HG03354 (cell line): ENCODE measurements at regions not wholly inside any gene's neighbourhood (a gene's known extent, or its start where the extent isn't known, plus 50 kb on each side); places are given as distances from the start of the nearest gene placed in this dataset.

Source experiments
- ATAC-seq: cut with Tn5 transposase; IDR thresholded peaks from one replicate; pipeline ENCODE4 v1.9.1; 2021; ENCODE audit warnings: mild to moderate bottlenecking; ENCODE audit not compliant: unreplicated experiment, poor library complexity, severe bottlenecking

DNA sequence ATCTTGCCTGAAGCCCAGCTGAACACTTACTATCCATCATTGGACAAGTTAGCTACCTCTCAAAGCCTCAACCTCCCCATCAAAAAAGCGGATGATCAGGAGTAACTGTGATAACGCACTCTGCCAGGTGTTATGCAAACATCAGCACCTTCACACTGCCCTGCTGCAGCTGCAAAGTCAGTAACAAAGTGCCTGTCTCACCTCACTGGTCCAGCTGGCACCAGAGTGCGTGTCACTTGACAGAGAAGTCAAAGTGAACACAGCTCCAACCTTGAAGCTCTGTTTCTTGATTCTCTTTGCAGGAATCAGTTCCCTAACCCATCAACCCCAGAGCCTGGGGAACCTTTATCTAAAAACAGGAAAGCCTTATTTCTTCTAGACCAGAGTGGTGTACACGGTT, 413.6 kb downstream of the CTTN start:
- no peak for ATAC-seq

DNA sequence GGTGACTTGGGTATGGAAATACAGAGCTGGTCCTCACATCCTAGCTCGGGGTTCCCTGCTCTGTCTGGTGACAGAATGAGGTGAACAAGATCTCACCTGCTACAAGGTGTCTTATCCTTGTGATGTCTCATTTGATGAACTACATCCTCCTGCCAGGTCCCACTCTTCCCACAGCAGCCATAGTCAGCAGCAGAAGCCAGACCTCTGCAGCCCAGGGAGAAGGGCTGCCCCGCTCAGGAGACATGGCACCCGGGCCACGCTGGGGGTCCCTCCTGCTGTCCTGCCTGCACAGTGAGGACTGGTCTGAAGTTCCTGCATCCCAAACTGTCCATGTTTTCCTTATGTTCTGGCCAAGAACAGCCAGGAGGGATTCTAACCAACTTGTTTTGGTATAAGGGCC, 414.1 kb downstream of the CTTN start:
- no peak for ATAC-seq

DNA sequence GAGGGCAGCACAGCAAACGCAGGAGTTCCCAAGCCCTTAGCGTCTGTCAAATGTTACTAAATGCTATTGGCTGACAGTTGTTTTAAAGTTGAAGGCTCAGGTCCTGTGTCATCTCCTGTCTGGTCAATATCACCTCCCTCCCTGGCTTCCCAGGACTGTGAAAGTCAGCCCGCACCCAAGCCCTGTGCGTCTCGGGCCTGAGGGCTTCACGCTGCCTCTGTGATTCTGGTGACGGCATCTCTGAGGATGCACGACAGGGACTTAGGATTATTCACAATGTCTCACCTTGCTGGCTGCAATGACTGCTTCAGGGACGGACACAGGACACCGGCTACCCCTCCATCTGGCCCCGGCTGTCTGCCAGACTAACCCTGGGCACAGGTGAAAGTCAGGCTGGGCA, 415.3 kb downstream of the CTTN start:
- ATAC-seq, result no peak

DNA sequence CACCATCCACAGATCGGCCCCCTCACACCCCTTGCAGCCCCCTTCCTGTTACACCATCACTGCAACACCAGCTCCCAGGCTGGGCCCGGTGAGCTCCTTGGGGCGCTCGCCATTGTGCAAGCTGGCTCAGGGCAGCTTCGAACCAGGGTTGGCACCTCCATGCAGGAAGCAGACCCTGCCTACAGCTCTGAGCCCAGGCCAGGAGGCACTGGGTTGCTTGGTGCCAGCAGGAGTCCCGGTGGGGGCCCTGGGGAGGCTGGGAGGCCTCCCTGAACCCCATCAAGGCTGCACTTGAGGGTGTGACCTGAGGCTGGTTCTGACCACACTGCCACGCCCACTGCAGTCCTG, 417.1 kb downstream of the CTTN start:
- ATAC-seq, result no peak

DNA sequence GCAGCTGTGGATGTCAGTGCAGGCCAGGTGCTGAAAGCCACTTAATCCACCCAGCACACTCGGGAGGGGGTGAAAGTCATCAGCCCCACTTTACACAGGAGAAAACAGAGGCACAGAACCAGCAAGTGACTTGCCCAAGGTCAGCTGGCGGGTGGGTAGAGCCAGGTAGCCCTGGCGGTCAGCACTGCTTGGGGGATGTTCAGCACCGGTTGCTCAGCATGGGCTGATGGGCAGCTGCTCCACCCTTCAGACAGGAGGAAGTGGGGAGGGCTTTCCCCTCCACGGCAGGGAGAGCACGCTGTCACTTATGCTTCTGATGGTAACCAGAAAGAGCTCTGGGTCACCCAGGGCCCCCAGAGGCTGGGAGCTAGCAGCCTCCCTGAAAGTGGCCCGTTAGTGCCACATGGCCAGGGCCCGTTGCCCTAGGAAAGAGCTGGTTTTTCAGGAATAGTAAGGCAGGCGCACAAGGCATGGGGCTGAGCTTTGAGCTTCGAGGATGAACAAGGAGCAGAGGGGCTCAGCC, 417.9 kb downstream of the CTTN start:
- ATAC-seq, result no peak

DNA sequence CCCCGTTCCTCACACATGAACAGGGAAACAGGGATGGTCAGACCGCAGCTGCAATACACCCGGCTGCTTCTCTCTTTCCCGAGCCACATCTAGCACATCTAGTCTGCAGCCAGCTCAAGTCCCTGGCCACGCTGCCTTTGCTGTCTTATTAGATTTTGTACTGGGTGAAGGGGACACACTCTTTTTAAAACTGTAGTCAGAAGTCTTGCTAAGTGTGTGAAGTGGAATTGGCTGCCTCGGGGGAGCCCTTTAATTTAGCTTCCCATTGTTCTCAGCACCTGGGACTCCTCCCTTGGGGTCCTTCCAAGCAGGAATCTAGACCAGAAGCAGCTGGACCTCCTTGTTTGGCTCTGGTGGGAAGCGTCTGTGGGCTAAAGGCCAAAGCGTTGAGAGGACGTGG, 420.0 kb downstream of the CTTN start:
- no peak for ATAC-seq

DNA sequence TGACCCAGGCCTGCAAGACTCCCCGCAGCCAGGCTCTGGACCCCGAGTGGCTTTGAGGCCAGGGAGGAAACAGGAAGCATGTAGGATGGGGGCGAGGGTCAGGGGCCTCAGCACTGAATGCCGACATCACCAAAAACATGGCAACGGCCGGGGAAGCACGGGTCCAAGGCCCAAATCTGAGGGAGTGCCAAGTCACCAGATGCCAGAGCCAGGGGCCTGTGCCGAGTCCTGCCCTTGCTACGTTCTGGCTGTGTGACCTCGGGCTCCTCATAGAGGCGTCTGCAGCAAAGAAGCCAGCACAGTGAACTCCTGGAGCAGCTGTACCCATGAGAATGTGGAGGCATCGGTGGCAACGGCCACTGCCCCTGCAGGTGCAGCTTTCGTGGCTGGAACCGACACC, 420.7 kb downstream of the CTTN start:
- ATAC-seq, result no peak

DNA sequence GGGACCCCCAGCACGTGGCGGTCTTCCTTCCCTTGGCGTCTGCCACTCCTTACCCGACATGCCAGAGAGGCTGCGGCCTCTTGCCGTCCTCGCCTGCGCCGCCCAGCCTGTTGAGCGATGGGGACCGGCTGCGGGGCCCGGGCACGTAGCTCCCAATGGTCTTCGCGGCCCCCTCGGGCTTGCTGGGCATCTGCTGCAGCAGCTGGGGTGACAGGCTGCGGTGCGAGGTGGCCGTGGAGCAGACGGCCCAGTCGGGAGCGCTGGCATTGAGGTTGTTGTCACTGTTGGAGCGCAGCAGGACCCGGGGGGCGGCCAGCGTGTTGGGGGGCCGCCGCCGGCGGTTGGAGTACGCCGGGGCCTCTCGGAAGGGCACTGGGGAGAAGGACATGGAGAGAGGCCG, 422.0 kb downstream of the CTTN start:
- ATAC-seq, result no peak

DNA sequence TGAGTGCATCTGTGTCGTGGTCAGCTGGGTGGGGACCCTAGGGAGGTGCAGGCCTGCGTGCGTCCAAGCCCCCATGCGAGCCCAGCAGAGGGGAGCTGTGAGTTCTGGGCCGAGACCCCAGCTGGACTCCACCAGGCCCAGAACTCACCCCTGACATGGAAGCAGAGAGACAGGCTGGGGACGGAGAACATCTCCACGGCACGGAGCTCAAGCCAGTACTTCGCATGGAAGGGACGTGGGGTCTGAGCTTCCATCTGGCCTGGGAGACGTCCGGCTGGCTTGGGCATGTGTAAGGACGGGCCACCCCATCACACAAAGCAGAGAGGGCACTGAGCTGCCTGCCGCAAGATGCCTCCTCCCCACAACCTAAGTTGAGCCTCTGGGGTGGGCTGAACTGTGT, 422.4 kb downstream of the CTTN start:
- no peak for ATAC-seq

DNA sequence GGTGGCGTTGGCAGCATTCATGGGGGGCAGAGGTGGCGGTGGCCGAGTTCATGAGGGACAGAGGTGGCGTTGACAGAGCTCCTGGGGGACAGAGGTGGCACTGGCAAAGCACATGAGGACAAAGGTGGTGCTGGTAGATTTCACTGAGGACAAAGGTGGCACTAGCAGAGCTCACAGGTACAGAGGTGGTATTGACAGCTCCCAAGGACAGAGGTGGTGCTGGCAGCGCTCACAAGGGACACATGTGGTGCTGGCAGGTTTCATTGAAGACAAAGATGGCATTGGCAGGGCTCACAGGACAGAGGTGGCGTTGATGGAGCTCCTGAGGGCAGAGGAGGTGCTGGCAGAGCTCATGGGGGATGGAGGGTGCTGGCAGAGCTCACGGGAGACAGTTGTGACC, 425.4 kb downstream of the CTTN start:
- ATAC-seq, result no peak

DNA sequence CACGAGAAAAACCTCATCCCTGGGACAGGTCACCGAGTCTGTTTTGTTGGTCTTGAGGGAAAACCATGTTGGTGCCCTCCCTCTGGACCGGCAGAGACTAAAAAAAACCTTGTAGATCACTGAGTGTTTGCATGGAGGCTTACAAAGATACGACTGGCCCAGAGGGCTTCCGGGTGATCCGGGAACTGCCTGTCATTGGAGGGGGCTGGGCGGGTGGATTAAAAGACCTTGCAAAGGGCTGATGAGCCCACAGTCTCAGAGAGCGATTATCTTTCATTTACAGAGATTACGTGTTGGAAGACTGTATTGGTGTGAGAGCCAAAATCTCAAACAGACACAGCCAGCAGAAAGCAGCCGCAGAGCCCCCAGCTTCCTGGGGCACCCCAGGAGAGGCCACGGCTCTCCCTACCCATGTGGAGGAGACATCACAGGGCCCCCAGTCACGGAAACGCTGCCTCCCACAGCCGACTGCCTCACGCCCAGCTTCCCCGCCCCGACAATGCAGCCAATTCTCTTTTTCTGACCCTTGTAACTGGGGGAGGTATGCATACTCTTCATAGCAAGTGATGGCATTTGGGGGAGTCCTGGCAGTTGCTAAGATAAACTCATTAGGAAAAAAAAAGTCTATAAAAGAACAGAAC, 426.4 kb downstream of the CTTN start:
- ATAC-seq, result no peak

DNA sequence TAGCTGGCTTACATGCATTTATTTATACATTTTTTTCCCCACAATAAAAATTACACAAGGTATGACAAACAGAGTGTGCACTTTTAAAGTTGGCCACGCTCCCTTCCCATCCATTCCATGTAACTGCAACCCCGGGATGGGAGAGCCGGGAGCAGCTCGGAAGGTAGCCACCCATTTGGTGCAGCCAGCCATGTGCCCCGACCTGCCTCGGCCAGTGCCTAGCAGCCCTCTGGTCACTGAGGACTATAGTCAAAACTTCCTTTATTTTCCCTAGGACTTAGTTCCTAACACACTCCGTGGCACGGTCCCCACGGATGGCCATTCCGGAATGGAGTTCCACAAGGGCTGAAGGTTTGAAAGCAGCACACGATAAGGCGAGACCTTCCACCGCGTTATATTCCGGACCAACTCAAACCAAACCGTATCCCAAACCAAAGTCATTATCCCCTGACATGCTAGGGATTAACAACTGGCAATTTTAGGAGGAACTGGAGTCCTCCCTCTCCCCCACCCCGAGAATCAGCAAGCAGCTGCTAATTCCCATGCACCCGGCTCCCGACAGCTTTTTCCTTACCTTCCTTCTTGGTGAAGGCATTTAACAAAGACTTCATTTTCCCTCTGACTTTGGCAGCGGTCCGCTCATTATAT, 426.4 kb downstream of the SHANK2 start:
- ATAC-seq, result no peak

DNA sequence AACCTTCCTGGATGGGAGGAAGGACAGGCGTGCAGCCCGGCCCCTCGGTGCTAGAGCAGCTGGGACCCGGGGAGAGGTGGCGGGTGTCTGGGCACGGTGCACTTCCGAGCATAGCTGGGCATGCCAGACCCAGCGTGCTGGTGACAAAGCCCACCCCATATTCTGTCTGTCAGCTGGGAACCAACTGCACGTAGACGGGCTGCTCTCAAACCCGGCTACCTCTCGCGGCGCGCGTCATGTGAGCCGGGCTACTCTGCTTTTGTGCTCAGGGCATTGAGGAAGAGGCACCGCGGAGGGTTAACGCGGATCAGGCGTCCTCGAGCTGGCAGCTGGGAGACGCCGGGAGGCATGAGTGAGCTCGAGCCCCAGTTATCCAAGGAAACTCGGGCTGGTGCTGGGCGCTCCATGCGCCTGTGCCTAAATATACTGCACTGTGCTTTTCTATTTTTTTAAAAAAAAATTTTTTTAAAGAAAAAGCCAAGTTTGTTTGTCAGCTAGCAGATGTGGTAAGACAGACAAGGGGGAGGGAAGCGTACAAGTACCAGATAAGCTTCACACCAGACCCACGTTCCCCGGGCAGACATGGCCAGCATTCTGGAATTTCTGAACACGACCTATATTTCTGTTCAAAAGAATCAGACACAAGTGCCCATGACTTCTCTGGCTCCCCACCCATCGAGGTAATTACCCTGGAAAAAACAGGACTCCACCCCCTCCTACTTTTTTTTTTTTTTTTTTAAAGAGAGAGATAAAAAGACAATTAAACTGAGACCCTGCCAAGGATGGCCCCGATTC, 425.6 kb downstream of the SHANK2 start:
- ATAC-seq, result no peak

DNA sequence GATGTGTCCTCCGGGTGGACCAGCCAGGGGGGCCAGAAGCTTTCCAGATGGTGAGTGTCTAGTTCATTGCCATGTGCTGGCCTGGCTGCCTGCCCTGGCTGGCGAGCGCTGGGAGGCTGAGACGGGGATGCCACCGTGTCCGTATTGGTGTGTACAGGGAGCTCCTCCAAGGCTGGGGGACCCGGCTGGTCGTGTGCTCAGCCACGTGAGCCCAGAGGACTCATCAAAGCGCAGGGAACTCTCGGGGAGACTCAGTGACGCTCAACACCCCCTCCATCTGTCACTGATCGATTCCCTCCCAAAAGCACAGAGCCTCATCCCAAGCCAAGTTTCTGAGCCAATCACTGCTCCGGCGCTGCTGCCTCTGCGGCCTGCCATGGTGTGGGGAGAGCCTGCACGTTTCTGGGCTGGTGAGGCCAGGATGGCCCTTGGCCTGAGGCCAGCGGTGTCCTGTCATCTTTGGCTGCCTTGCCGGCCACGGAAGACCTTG, 423.7 kb downstream of the SHANK2 start:
- no peak for ATAC-seq

DNA sequence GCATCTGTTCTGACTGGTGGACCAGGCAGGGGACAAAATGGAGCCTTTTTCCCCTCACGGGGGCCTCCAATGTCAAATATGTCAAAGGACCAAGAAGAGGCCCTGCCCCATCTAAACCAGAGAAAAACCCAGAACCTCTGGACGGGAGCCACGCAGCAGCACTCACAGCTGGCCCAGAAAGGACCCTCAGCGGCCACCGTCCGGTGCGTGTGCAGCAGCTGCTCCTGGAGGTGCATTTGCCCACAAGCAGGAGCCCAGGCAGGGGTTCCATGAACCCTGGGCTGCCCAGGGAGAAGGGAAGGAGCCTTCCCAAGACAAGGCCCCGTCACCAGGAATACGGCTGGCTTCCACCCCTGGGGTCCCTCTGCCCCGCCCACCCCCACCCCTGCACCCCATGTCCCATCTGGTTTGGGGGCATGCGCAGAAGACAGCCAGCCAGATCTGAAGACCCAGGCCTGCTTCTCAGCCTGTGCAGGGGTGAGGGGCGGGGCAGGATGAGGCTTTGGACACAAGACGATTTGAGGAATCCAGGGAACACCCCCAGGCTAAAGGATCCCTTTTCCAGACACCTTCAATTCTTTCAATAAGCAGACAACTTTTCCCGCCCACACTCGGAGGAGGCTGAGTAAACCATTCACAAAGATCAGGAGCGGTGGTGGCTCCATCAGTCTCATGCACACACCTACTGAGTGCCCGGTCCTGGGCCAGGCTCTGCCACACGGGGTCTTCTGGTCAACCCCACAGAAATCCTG, 423.1 kb downstream of the SHANK2 start:
- ATAC-seq, result no peak

DNA sequence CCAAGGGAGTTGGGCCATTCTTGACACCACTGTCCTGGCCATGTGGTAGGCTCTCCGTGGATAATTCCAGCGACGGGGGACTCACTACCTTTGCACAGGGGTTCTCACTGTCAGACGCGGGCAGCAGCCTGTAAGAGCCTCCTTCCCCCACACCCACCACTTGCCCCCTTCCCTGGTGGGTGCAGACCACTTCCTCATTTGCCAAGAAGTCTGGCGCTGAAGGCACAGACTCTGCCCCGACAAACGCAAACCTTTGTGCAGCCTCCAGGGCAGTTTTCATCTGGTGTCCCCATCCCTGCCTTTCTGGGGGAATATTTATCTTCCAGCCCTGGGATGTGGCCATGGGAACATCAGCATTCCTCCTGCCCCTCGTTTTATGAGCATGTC, 422.5 kb downstream of the SHANK2 start:
- ATAC-seq, result no peak

DNA sequence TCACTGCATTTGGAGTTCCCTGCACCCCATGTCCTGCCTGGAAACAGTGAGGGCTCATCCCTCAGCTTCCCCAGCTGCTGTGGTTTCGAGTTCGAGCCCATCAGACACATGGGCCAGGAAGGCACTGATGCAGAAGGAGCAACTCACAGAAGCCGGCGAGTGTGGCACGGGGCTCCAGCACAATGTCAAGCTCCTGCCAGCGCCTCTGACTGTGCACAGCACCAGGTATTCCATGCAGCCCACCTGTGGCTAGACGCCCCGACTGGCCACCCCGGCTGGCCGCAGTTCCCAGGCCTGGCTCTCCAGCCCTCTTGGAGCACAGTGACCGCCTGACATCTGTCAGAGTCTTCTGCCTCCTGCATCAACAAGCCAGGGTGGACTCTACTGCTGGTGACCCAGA, 419.4 kb downstream of the SHANK2 start:
- no peak for ATAC-seq

DNA sequence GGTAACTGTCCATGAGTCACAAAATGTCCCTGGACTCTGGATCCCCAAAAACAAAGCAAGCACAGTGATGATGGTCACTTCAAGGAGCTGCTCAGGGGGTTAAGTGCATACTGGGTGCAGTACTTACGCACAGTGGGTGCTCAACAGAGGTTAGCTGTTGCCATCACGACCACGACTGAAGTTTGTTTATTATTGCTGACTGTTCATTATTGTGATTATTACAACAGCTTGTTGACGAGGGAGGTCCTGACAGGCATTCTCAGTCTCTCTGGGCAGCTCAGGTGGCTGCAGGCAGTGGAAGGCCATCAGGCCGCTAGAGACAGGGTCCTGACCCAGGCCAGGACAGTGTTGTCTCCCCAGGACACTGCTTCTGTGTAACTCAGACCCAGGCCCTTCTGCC, 418.8 kb downstream of the SHANK2 start:
- no peak for ATAC-seq

DNA sequence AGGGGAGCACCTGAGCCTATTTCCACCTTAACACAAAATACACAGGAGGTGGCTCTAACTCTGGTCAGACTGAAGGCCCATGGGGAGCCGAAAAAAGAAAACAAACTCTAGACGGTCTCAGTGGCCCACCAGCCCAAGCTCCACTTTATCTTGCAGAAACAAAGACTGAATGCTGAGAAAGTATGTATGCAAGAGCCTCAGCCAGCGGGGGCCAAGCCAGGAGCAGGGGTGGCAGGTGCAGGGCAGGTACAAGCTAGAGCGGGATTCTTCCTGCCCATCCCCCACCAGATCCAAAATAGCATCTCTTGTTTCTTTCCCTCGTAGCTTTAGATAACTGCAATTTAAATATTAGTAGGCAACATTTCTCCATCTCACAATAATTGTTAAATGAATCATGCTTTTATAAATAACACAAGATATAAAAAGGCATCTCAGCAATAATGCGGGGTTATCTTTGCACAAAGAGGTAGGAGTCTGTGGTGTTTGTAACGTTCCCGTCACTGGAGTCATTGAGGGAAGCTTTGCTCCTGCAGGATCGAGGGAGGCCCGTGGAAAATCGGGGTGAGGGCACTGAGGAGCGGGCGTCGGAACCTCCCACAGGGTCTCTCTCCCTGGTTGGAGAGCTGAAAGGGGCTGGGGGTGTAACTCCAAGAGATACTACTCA, 418.0 kb downstream of the SHANK2 start:
- ATAC-seq, result no peak
